HG02852 (cell line): ENCODE measurements at regions not wholly inside any gene's neighbourhood (a gene's known extent, or its start where the extent isn't known, plus 50 kb on each side); places are given as distances from the start of the nearest gene placed in this dataset.

Experiments used
- ATAC-seq: cut with Tn5 transposase; IDR thresholded peaks from one replicate; pipeline ENCODE4 v1.9.1; 2021; ENCODE audit warnings: mild to moderate bottlenecking, moderate library complexity; ENCODE audit not compliant: unreplicated experiment

DNA sequence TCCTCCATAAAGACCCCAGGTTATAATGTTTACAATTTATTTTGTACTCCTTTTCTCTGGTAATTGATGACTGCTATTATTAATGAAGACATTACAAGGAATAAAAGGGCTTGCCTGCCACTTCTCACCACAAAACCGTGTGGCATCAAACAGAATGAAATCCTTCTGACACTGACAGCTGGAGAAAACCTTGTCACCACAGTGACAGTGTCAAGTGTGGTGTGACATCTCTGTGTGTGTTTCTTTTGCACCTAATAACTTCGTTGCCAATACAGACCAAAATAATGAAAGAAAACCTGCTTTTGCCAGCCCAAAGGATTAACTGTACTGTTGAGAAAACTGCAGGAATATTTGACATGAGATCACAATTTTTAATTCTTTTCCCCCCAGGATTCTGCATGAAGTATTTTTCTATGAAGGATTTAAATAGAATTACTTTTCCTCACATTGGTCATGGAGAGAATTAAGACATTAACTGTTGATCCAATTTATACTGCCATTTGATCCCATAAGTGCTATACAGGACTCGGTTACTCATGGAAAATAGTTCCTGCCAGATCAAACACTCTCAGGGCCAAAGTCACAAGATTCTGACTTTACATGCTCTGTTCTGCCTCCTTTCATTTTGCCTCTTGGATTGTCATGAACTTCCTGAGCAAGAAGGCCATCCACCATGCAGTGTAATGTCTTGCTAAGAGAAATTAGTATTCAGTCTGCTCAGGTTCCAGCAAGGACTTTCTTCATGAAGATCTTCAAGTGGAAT, 60.4 kb upstream of the IFNG-AS1 start:
- ATAC-seq = no peak

DNA sequence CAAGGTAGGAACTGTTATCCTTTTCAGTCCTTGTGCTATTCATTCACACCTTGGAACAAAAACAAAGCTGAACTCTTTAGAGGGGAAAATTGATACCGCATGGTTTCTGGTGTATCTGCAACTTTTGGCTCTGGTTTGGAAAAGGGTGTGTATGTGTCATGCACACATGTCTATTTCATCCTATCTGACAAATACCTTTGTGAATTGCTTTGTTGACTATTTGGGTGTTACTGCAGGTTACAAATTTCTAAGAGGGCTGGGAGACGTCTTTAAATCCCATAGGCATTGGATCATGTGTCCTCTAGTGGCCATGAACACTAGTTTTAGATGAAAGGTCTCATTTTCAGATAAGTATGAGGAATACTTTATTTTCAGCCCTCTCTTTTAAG, 59.9 kb upstream of the IFNG-AS1 start:
- no peak for ATAC-seq

DNA sequence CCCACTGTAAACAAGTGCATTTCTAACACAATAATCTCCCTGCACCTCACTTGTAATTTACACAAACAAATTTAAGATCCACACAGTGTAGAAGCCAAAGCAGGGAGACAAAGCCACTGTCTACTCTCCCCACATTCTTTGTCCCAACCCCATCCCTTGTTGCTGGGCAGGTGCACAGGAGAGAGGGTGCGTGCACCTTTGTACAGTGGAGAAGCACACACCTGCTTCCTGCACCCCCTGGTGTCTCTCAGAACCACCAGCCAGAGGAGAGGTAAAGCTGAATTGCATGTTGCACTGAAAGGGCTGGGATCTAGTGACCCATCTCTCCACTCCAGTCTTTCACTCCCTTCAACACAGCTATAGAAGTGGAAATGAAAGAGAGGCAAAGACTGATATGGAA, 51.4 kb upstream of the IFNG-AS1 start:
- ATAC-seq = no peak
